Liver (tissue), 8 donors: ENCODE measurements at regions not wholly inside any gene's neighbourhood (a gene's known extent, or its start where the extent isn't known, plus 50 kb on each side); places are given as distances from the start of the nearest gene placed in this dataset.

Experiments used
- DNase-seq: peaks from one replicate; pipeline ENCODE4 v3.0.0-alpha.2; 2017; ENCODE audit warnings: low spot score
- H3K27ac ChIP-seq, 2 donors: one replicate each; pipeline ENCODE4 v1.7.0; 2013; ENCODE audit warnings: inconsistent platforms in 2 of 2, low read length in 2 of 2, control low read depth in 1 of 2, low read depth in 1 of 2, mild to moderate bottlenecking in 1 of 2
- H3K27me3 ChIP-seq, 4 donors: one replicate each; pipeline versions ENCODE4 v1.6.1 to v1.7.0; 2013; ENCODE audit warnings: low read length in 3 of 4, inconsistent platforms in 1 of 4, mild to moderate bottlenecking in 1 of 4, moderate library complexity in 1 of 4; ENCODE audit not compliant: control insufficient read depth in 4 of 4, insufficient read depth in 4 of 4
- H3K36me3 ChIP-seq, 4 donors: one replicate each; pipeline versions ENCODE4 v1.6.1 to v1.7.0; 2013; ENCODE audit warnings: low read length in 3 of 4, mild to moderate bottlenecking in 3 of 4, low read depth in 1 of 4, moderate library complexity in 1 of 4; ENCODE audit not compliant: control insufficient read depth in 4 of 4, insufficient read depth in 3 of 4
- H3K4me1 ChIP-seq, 4 donors: one replicate each; pipeline versions ENCODE4 v1.6.1 to v1.7.0; 2013; ENCODE audit warnings: low read length in 3 of 4, mild to moderate bottlenecking in 3 of 4, moderate library complexity in 1 of 4; ENCODE audit not compliant: control insufficient read depth in 4 of 4, insufficient read depth in 4 of 4
- H3K4me3 ChIP-seq, 3 donors: one replicate each; pipeline versions ENCODE4 v1.6.1 to v1.7.0; 2013; ENCODE audit warnings: low read length in 3 of 3, control low read depth in 1 of 3, low read depth in 1 of 3, mild to moderate bottlenecking in 1 of 3
- H3K9ac ChIP-seq, 2 donors: one replicate each; pipeline ENCODE4 v1.7.0; 2013; ENCODE audit warnings: low read length in 2 of 2, mild to moderate bottlenecking in 2 of 2, moderate library complexity in 2 of 2, control low read depth in 1 of 2, low read depth in 1 of 2
- H3K9me3 ChIP-seq, 4 donors: one replicate each; pipeline versions ENCODE4 v1.6.1 to v1.7.0; 2013; ENCODE audit warnings: low read length in 3 of 4; ENCODE audit not compliant: control insufficient read depth in 4 of 4
- EGR1 ChIP-seq, 2 donors: IDR thresholded peaks; 2 replicates each; pipeline ENCODE4 v1.6.1; 2016 to 2018; ENCODE audit warnings: antibody characterized with exemption in 2 of 2, low read depth in 2 of 2
- FOXA1 ChIP-seq: IDR thresholded peaks from 2 replicates; pipeline ENCODE4 v1.6.1; 2016; ENCODE audit warnings: antibody characterized with exemption
- GABPA ChIP-seq, 2 donors: IDR thresholded peaks in 1 of 2; conservative IDR thresholded peaks in 1 of 2; 2 replicates each; pipeline ENCODE4 v1.6.1; 2016; ENCODE audit warnings: antibody characterized with exemption in 2 of 2, mild to moderate bottlenecking in 1 of 2, moderate library complexity in 1 of 2
- HNF4G ChIP-seq: IDR thresholded peaks from 2 replicates; pipeline ENCODE4 v1.6.1; 2016; ENCODE audit warnings: antibody characterized with exemption
- JUND ChIP-seq, 2 donors: IDR thresholded peaks; 2 replicates each; pipeline ENCODE4 v1.6.1; 2016; ENCODE audit warnings: antibody characterized with exemption in 2 of 2
- NR2F2 ChIP-seq: IDR thresholded peaks from 2 replicates; pipeline ENCODE4 v1.6.1; 2016; ENCODE audit warnings: antibody characterized with exemption
- RAD21 ChIP-seq, 2 donors: IDR thresholded peaks; 2 replicates each; pipeline ENCODE4 v1.6.1; 2016; ENCODE audit warnings: antibody characterized with exemption in 2 of 2, mild to moderate bottlenecking in 2 of 2
- RXRA ChIP-seq, 2 donors: IDR thresholded peaks; 2 replicates each; pipeline ENCODE4 v1.6.1; 2017 to 2018; ENCODE audit warnings: antibody characterized with exemption in 2 of 2, mild to moderate bottlenecking in 1 of 2
- SP1 ChIP-seq: IDR thresholded peaks from 2 replicates; pipeline ENCODE4 v1.6.1; 2018; ENCODE audit warnings: antibody characterized with exemption, mild to moderate bottlenecking
- YY1 ChIP-seq: IDR thresholded peaks from 2 replicates; pipeline ENCODE4 v1.6.1; 2016; ENCODE audit warnings: antibody characterized with exemption, mild to moderate bottlenecking
- WGBS: extraction: QIAGEN DNeasy Blood & Tissue Kit; methylation state at CpG from one replicate; pipeline ENCODE4 v1.1.7; 2013; 5-methylcytosine and 5-hydroxymethylcytosine counted together
- TF ChIP-seq, protein P1 (sequence below): IDR thresholded peaks from 2 replicates; pipeline ENCODE4 v1.6.1; 2016; ENCODE audit warnings: antibody characterized with exemption
- TF ChIP-seq, protein P2 (sequence below): IDR thresholded peaks from 2 replicates; pipeline ENCODE4 v1.6.1; 2016; ENCODE audit warnings: antibody characterized with exemption, mild to moderate bottlenecking
- TF ChIP-seq, protein P3 (sequence below): fragments of 150-350 bp; IDR thresholded peaks from 2 replicates; pipeline ENCODE4 v1.5.1; 2017; ENCODE audit warnings: improper control_type of control experiment, low read depth, low read length; ENCODE audit not compliant: missing input control
- TF ChIP-seq, protein P4 (sequence below): IDR thresholded peaks from 2 replicates; pipeline ENCODE4 v1.6.1; 2016; ENCODE audit warnings: antibody characterized with exemption
- donor health status: healthy.
- donor health status: healthy.
- donor health status: healthy.
- donor health status: healthy.
- donor health status: healthy.

DNA sequence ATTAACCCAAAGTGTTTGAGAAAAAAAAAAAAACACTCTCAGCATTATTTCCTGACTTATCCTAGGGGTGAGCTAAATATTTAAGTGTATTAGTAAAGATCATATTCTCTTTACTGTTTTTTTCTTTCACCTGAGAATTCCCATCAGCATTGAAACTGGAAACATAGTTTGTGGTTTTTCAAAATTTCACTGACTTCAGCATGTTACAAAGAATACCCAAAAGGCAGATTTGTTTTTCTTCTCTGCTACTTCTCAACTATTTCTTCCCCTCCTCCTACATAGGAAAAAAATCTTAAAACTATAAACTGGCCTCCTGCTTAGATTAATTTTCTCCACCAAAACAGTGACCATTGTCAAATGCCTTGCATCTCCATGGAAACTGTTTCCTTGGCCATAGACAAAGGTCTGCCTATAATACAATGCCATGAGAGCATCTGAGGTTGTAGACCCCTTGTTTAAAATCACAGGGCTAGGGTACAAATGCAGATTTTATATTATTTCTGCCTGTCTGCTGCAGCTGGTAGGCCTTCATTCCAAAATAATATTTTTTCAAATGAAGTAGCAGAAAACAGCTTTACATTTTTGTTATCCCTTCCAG lies 179.7 kb upstream of the GALNT5 start:
- H3K9ac ChIP-seq = no peak overlapping the region
- no peak overlapping the region for H3K4me3 ChIP-seq
- H3K27me3 ChIP-seq = no peaks in the 10 kb centered on the region
- no peaks in the 10 kb centered on the region for H3K36me3 ChIP-seq
- no peak for DNase-seq
- H3K4me1 ChIP-seq = no peaks in the 10 kb centered on the region
- H3K9me3 ChIP-seq = no peaks in the 10 kb centered on the region
- no peak overlapping the region for H3K27ac ChIP-seq
- TF ChIP-seq JUND (IDR thresholded peaks at IDR 0.05) (no peak), HNF4G (no peak)
- TF ChIP-seq, protein P1, sequence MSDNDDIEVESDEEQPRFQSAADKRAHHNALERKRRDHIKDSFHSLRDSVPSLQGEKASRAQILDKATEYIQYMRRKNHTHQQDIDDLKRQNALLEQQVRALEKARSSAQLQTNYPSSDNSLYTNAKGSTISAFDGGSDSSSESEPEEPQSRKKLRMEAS = no peak
- TF ChIP-seq, protein P2, sequence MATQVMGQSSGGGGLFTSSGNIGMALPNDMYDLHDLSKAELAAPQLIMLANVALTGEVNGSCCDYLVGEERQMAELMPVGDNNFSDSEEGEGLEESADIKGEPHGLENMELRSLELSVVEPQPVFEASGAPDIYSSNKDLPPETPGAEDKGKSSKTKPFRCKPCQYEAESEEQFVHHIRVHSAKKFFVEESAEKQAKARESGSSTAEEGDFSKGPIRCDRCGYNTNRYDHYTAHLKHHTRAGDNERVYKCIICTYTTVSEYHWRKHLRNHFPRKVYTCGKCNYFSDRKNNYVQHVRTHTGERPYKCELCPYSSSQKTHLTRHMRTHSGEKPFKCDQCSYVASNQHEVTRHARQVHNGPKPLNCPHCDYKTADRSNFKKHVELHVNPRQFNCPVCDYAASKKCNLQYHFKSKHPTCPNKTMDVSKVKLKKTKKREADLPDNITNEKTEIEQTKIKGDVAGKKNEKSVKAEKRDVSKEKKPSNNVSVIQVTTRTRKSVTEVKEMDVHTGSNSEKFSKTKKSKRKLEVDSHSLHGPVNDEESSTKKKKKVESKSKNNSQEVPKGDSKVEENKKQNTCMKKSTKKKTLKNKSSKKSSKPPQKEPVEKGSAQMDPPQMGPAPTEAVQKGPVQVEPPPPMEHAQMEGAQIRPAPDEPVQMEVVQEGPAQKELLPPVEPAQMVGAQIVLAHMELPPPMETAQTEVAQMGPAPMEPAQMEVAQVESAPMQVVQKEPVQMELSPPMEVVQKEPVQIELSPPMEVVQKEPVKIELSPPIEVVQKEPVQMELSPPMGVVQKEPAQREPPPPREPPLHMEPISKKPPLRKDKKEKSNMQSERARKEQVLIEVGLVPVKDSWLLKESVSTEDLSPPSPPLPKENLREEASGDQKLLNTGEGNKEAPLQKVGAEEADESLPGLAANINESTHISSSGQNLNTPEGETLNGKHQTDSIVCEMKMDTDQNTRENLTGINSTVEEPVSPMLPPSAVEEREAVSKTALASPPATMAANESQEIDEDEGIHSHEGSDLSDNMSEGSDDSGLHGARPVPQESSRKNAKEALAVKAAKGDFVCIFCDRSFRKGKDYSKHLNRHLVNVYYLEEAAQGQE = no peak
- TF ChIP-seq, protein P3, sequence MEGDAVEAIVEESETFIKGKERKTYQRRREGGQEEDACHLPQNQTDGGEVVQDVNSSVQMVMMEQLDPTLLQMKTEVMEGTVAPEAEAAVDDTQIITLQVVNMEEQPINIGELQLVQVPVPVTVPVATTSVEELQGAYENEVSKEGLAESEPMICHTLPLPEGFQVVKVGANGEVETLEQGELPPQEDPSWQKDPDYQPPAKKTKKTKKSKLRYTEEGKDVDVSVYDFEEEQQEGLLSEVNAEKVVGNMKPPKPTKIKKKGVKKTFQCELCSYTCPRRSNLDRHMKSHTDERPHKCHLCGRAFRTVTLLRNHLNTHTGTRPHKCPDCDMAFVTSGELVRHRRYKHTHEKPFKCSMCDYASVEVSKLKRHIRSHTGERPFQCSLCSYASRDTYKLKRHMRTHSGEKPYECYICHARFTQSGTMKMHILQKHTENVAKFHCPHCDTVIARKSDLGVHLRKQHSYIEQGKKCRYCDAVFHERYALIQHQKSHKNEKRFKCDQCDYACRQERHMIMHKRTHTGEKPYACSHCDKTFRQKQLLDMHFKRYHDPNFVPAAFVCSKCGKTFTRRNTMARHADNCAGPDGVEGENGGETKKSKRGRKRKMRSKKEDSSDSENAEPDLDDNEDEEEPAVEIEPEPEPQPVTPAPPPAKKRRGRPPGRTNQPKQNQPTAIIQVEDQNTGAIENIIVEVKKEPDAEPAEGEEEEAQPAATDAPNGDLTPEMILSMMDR = no peak

DNA sequence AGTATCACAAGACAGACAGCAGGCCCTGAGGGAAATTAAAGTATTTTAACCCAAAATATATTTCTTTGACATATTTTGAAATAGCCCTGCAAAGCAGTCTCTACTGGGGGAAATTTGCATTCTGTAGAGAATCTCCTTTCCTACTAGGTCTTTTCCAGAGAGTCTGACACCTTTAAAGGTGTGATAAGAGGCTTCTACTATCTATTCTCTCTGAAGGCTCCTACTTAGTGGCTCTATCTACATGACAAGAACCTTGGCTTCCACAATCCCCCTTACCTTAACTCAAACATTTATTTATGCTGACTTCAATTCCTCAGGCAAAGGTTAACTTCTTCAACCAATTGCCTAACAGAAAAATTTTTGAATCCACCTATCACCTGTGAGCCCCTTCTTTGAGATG lies 174.6 kb upstream of the GALNT5 start:
- H3K36me3 ChIP-seq = no peaks in the 10 kb centered on the region
- no peak overlapping the region for H3K4me3 ChIP-seq
- no peak overlapping the region for H3K27ac ChIP-seq
- no peak overlapping the region for H3K9ac ChIP-seq
- no peaks in the 10 kb centered on the region for H3K9me3 ChIP-seq
- no peak for DNase-seq
- TF ChIP-seq JUND (IDR thresholded peaks at IDR 0.05) (no peak), SP1 (no peak)
- no peaks in the 10 kb centered on the region for H3K4me1 ChIP-seq
- no peaks in the 10 kb centered on the region for H3K27me3 ChIP-seq

DNA sequence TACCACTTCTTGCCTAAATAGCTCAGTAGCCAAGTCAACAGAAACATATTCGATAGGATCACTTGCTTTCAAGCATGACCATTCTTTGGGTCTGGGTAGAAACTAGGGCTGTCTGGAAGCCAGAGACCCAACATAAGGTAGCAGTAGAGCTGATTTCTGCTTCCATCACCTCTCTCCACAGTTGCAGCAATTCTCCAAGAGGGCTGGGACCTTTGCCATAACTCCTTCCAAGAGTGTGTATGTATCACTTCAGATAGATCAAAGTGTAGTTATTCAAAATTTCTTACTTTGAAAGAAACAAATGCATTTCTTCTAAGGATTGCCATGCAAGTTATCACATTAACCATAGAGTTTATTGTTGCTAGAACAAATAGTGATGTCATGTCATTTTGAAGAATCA lies 172.0 kb upstream of the GALNT5 start:
- Histone ChIP-seq H3K4me1 (no peaks in the 10 kb centered on the region), H3K9me3 (no peaks in the 10 kb centered on the region), H3K4me3 (no peak overlapping the region), H3K27me3 (no peaks in the 10 kb centered on the region), H3K9ac (no peak overlapping the region), H3K36me3 (no peaks in the 10 kb centered on the region), H3K27ac (no peak overlapping the region)
- no peak for TF ChIP-seq SP1
- TF ChIP-seq RAD21 (IDR thresholded peaks at IDR 0.05) = no peak
- no peak for TF ChIP-seq NR2F2
- no peak for TF ChIP-seq HNF4G
- TF ChIP-seq, protein P4, sequence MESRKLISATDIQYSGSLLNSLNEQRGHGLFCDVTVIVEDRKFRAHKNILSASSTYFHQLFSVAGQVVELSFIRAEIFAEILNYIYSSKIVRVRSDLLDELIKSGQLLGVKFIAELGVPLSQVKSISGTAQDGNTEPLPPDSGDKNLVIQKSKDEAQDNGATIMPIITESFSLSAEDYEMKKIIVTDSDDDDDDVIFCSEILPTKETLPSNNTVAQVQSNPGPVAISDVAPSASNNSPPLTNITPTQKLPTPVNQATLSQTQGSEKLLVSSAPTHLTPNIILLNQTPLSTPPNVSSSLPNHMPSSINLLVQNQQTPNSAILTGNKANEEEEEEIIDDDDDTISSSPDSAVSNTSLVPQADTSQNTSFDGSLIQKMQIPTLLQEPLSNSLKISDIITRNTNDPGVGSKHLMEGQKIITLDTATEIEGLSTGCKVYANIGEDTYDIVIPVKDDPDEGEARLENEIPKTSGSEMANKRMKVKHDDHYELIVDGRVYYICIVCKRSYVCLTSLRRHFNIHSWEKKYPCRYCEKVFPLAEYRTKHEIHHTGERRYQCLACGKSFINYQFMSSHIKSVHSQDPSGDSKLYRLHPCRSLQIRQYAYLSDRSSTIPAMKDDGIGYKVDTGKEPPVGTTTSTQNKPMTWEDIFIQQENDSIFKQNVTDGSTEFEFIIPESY = no peak
- no peak for TF ChIP-seq YY1
- TF ChIP-seq RXRA (IDR thresholded peaks at IDR 0.05) = no peak
- no peak for TF ChIP-seq GABPA (IDR thresholded peaks at IDR 0.05 in 1 of 2, conservative IDR thresholded peaks at IDR 0.05 in 1 of 2)
- TF ChIP-seq FOXA1 = no peak
- TF ChIP-seq, protein P1 = no peak
- TF ChIP-seq EGR1 (IDR thresholded peaks at IDR 0.05; ENCODE audit: low read depth in 2 of 2) = no peak
- DNase-seq = no peak
- WGBS = 80% methylated on average over 1 of the region's 1 CpG
